T-helper 2 cell treated with Interferon-gamma antibody and Interleukin-4, amounts not matched to agents 5 μg/mL and 100 μg/mL, for 36 hours (primary cell): ENCODE measurements at regions not wholly inside any gene's neighbourhood (a gene's known extent, or its start where the extent isn't known, plus 50 kb on each side); places are given as distances from the start of the nearest gene placed in this dataset.

Source experiments
- DNase-seq: peaks from one replicate; pipeline ENCODE4 v3.0.0; 2021; ENCODE audit warnings: low spot score
- H3K27ac Mint-ChIP-seq: one replicate; pipeline ENCODE4 v1.8.0; 2021; ENCODE audit warnings: mild to moderate bottlenecking, mixed read lengths
- H3K27me3 Mint-ChIP-seq: one replicate; pipeline ENCODE4 v1.8.0; 2021; ENCODE audit warnings: low read depth, mixed read lengths
- H3K36me3 Mint-ChIP-seq: one replicate; pipeline ENCODE4 v1.8.0; 2021; ENCODE audit warnings: low read depth, mixed read lengths
- H3K4me1 Mint-ChIP-seq: one replicate; pipeline ENCODE4 v1.8.0; 2021; ENCODE audit warnings: low read depth, mixed read lengths
- H3K4me3 Mint-ChIP-seq: one replicate; pipeline ENCODE4 v1.8.0; 2022; ENCODE audit warnings: mild to moderate bottlenecking, moderate library complexity, mixed read lengths
- H3K9me3 Mint-ChIP-seq: one replicate; pipeline ENCODE4 v1.8.0; 2021; ENCODE audit warnings: mixed read lengths

DNA sequence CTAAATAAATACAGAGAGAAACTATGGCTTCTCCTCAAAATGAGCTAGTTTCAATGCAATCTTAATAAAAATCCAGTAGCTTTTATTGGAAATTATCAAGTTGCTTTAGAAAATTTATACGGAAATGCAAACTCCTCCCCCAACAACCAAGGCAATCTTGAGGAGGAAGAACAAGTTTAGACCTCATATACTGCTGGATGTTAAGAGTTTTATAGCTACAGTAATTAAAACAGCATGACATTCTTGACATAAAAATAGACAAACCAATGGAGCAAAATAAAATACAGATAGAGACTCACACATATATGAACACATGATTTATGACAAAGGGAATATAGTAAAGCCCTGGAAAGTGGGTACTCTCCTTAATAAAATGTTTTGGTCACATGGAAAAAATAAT, 368.7 kb downstream of the C12orf75 start:
- H3K9me3 Mint-ChIP-seq, result no peaks in the 10 kb centered on the region
- no peak overlapping the region for H3K27ac Mint-ChIP-seq
- H3K27me3 Mint-ChIP-seq, result peaks cover 3% of the 10 kb centered on the region
- no peaks in the 10 kb centered on the region for H3K4me1 Mint-ChIP-seq
- H3K4me3 Mint-ChIP-seq, result no peak overlapping the region
- H3K36me3 Mint-ChIP-seq, result no peaks in the 10 kb centered on the region
- no peak for DNase-seq

DNA sequence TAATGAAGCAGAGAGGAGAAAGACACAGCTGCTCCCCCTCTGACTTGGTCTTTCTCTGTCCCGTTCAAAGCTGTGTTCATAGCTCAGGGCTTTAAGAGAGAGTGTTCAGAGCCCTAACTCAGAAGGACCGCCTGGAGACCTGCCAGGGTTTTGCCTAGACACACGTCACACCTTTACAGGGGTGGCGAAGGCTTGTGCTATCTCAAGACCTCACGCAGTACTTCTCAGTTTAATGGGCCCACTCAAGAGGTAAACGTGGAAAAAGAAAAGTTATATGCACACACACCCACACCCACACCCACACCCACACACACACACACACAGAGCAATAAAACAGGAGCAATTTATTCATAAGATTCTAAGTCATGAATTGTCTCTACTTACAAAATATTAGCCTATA, 374.3 kb downstream of the C12orf75 start:
- no peak overlapping the region for H3K4me3 Mint-ChIP-seq
- H3K27ac Mint-ChIP-seq, result no peak overlapping the region
- no peak for DNase-seq
- H3K27me3 Mint-ChIP-seq, result peaks cover 3% of the 10 kb centered on the region
- H3K9me3 Mint-ChIP-seq, result no peaks in the 10 kb centered on the region
- no peaks in the 10 kb centered on the region for H3K36me3 Mint-ChIP-seq
- no peaks in the 10 kb centered on the region for H3K4me1 Mint-ChIP-seq

DNA sequence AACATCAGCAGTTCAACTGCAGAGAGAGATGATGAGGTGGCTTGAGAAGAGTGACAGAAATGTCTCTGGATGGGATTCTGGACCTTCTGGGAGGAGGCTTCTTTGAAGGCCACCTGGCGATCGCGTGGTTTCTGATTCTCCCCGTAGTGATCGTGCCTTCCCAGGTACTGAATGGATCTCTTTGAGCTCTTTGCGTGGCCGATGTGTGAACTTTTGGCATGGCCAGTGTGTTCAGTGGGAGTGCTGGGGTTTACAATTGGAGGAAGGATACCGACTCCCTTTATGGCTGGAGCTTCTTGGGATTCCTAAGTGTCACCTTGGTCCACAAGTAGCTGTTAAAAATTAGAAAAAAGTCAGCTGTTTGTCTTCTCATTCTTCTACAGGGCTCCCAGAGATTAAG, 374.7 kb downstream of the C12orf75 start:
- Mint-ChIP-seq H3K4me1 (no peaks in the 10 kb centered on the region), H3K9me3 (no peaks in the 10 kb centered on the region), H3K27me3 (peaks cover 3% of the 10 kb centered on the region), H3K4me3 (no peak overlapping the region), H3K27ac (no peak overlapping the region), H3K36me3 (no peaks in the 10 kb centered on the region)
- DNase-seq, result no peak

DNA sequence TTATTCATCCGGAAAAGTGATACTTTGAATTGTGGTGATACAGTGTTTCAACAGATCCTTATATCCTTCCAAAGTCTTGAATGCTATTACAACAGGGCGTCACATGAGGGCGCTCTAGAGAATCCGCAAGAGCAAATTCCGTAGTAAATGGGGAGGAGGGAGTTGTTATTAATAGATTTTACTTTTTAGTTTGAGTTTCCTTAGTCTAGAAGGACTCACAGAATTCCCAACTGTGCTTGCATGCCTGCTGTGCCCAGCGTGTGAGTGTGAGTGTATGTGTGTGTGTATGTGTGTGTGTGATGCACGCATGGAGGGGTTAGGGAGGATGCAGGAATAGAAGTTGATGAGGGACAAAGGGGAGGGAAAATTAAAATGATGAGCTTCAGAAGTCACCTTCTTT, 375.3 kb downstream of the C12orf75 start:
- Mint-ChIP-seq H3K4me3 (no peak overlapping the region), H3K27me3 (no peaks in the 10 kb centered on the region), H3K4me1 (no peaks in the 10 kb centered on the region), H3K36me3 (no peaks in the 10 kb centered on the region), H3K9me3 (no peaks in the 10 kb centered on the region), H3K27ac (no peak overlapping the region)
- DNase-seq, result no peak

DNA sequence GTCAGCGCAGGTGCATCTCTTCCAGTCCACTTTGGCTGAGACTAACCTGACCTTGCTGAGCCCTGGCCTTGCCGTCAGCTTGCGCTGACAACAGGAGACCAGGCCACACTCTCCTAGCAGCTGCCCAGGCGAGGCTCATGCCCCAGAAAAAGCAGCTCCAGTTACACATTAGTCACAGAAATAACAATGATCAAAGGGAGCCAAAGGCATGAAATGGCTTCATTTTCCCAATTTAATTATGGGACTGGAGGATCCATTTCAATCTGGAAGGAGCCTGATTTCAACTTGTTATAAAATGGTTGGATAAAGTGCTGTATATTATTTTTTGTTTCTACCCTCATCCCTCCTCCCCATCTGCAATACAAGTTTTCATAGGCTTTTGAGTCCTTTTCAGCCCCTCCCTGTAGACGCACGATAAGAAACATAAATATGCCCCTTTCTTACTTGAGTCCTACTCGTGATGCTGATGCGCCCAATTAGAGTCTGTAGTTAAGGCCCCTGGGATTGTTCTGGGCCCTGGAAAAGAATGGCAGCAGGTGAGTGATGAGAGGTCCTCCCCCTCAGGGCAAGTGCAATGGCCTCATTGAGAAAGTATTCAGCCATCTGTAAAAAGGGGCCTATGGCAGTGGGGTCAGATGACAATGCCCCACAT, 376.0 kb downstream of the C12orf75 start:
- Mint-ChIP-seq H3K4me3 (no peak overlapping the region), H3K4me1 (no peaks in the 10 kb centered on the region), H3K36me3 (no peaks in the 10 kb centered on the region), H3K27ac (no peak overlapping the region), H3K27me3 (no peaks in the 10 kb centered on the region), H3K9me3 (no peaks in the 10 kb centered on the region)
- no peak for DNase-seq

DNA sequence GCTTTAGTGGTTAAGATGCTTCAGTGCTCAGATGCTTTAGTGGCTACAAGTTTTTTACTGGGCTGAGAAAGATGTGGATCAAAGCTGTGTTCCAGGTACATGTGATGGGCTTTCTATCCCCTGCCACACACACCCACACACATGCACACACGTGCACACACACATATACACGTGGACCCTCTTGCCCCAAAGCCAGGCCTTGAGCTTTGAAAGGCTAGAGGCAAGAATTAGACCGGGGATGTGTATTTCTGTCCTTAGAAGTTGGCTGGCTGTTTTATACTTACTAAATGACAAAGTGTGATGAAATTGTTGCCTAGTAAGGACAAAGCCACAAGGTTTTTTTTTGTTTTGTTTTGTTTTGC, 376.5 kb downstream of the C12orf75 start:
- H3K4me3 Mint-ChIP-seq, result no peak overlapping the region
- no peaks in the 10 kb centered on the region for H3K9me3 Mint-ChIP-seq
- H3K36me3 Mint-ChIP-seq, result no peaks in the 10 kb centered on the region
- DNase-seq, result no peak
- no peak overlapping the region for H3K27ac Mint-ChIP-seq
- H3K4me1 Mint-ChIP-seq, result no peaks in the 10 kb centered on the region
- no peaks in the 10 kb centered on the region for H3K27me3 Mint-ChIP-seq

DNA sequence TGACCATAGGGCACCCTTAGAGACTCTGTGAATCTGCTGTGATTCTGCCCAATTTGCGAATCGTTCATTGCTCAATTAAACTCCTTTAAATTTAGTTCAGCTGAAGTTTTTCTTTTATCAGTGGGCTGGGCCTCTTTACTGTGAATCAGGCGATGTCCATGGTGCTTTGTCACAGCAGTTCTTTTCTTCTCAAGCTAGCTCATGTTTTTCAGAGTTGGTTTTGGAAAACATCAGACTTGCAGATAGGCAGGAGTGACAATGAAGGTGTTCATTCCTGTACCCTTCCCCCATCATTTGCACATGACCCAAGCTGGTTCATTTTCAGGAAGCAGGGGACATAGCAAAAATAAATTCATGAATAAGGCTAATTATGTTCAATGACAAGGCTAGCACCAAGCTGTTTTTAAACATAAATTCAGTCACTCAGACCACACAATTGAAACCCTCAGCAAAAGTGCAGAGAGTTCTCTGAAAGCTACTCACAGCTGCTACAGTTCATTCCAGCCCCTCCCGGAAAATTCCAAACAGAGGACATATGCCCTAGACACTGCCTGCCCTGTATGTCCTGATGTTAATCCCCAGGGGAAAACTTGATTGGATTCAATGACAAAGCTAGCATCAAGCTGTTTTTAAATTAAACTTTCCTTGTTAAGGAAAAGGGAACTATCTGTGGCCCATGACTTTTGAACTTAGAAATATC, 383.3 kb downstream of the C12orf75 start:
- Mint-ChIP-seq H3K4me3 (no peak overlapping the region), H3K27me3 (peaks cover 2% of the 10 kb centered on the region)

DNA sequence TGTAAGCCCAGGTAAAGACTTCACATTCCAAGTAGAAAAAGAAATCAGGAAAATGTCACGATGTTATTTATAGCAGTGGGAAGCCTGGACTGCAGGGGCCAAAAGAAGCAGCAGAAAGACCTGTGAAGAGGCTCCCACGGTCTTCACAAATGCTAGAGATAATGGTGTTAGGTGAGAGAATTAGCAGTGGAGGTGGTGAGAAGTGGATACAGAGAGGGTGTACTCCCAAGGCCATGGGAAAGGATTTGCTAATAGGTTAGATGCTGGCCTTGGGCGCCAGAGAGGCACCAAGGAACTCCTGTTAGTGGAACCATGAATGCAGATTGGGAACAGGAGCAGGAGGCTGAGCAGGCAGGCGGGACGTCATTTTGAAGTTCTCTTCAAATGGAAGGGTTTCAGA, 386.1 kb downstream of the C12orf75 start:
- H3K27ac Mint-ChIP-seq, result no peak overlapping the region
- peaks cover 2% of the 10 kb centered on the region for H3K27me3 Mint-ChIP-seq
- no peak for DNase-seq
- no peaks in the 10 kb centered on the region for H3K4me1 Mint-ChIP-seq
- no peak overlapping the region for H3K4me3 Mint-ChIP-seq
- no peaks in the 10 kb centered on the region for H3K36me3 Mint-ChIP-seq
- no peaks in the 10 kb centered on the region for H3K9me3 Mint-ChIP-seq

More for the DNA sequence above, 383.3 kb downstream of the C12orf75 start:
- Mint-ChIP-seq H3K4me1 (no peaks in the 10 kb centered on the region), H3K27ac (no peak overlapping the region), H3K36me3 (no peaks in the 10 kb centered on the region), H3K9me3 (no peaks in the 10 kb centered on the region)
- no peak for DNase-seq

DNA sequence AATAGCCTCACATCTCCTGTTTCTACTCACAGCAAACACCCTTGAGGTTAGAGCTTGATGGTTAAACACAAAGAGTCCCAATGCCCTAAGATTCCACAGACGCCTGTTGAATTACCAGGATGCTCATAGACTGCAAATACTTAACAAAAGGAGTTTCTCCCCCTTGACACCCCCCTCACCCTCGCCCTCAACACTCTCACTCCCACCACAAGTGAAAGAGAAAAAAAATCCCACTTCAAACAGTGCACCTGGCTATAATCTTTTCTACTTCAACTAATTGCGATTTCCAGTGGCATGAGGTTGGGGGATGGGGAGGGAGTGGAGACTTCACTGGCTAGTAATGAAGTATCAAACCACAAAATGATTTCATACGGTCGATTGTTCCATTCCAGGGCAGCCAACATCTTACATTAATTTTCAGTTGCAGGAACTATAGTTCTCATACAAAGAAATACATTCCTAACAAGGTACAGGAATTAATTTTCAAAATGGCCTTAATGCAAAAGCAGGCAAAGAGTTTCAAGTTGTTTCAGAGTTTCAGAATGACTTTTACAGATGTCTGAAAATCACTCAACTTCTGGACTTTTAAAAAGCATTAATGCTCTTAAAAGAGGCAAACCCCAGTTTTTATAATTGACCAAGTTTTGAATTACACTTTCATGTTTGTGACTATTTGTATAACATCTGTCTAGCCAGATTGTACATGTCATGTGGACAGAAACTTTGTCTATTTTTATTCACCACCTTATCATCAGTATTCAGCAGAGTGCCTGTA, 390.7 kb downstream of the C12orf75 start:
- no peak for DNase-seq
- Mint-ChIP-seq H3K4me3 (no peak overlapping the region), H3K9me3 (no peaks in the 10 kb centered on the region), H3K36me3 (no peaks in the 10 kb centered on the region), H3K27ac (no peak overlapping the region), H3K4me1 (no peaks in the 10 kb centered on the region), H3K27me3 (peaks cover 3% of the 10 kb centered on the region)

DNA sequence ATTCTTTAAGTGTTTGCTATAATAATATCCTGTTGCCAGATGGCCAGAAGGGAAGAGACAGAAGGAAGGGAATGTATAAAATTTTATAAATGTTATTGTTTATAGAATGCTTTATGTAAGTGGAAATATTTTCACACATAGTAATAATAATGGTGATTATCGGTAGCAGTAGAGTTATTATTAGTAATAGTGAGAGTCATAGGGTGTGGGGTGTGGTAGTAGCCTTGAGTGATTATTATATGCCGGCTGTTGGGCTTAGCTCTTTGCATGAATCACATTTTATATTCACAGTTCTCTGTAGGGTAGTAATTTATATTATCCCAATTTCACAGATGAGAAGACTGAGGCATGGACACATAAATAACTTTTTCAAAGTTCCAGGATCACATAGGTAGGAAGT, 391.4 kb downstream of the C12orf75 start:
- no peak overlapping the region for H3K4me3 Mint-ChIP-seq

DNA sequence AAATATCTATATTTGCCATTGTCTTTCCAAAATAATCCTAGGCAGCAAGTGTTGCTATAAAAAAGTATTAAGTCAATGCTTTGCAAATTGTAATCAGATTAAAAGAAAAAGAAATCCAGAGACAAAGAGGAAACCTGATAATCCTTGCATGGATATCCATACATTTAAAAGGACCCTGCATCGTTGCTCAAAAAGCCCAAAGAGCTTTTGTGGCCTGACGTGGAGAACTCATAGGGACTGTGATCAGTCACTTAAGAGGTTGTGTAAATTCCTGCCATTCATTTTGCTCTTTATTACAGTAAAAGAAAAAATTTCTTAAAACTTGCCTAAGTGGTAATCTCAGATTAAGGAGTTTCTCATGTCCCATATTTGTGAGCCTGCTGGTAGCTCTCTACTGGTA, 392.6 kb downstream of the C12orf75 start:
- no peak for DNase-seq
- peaks cover 2% of the 10 kb centered on the region for H3K27me3 Mint-ChIP-seq
- H3K4me3 Mint-ChIP-seq, result no peak overlapping the region
- no peak overlapping the region for H3K27ac Mint-ChIP-seq
- no peaks in the 10 kb centered on the region for H3K36me3 Mint-ChIP-seq
- H3K4me1 Mint-ChIP-seq, result no peaks in the 10 kb centered on the region
- no peaks in the 10 kb centered on the region for H3K9me3 Mint-ChIP-seq

More for the DNA sequence above, 391.4 kb downstream of the C12orf75 start:
- DNase-seq, result no peak
- no peaks in the 10 kb centered on the region for H3K9me3 Mint-ChIP-seq
- no peaks in the 10 kb centered on the region for H3K36me3 Mint-ChIP-seq
- H3K27ac Mint-ChIP-seq, result no peak overlapping the region
- H3K4me1 Mint-ChIP-seq, result no peaks in the 10 kb centered on the region
- peaks cover 3% of the 10 kb centered on the region for H3K27me3 Mint-ChIP-seq

DNA sequence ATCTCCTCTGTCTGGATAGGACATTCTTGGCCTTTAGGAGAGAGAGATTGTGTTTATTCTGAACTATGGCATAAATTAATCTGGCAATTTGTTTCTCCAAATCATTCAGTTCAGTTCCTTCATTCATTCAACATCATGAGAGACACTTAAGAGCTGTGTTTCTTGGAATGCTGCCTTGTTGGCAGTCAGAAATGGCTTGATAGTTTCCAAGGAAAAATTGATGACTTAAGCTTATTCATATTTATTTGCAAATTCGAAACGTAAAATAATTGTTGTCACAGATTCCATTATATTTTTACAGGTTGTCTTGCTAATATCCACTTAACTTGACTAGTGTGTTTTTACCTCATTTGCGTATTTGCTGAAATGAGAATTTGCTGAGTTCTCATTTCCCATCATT, 393.0 kb downstream of the C12orf75 start:
- no peak overlapping the region for H3K4me3 Mint-ChIP-seq
- H3K27me3 Mint-ChIP-seq, result peaks cover 2% of the 10 kb centered on the region
- no peak for DNase-seq
- H3K36me3 Mint-ChIP-seq, result no peaks in the 10 kb centered on the region
- H3K27ac Mint-ChIP-seq, result no peak overlapping the region
- no peaks in the 10 kb centered on the region for H3K4me1 Mint-ChIP-seq
- H3K9me3 Mint-ChIP-seq, result no peaks in the 10 kb centered on the region

DNA sequence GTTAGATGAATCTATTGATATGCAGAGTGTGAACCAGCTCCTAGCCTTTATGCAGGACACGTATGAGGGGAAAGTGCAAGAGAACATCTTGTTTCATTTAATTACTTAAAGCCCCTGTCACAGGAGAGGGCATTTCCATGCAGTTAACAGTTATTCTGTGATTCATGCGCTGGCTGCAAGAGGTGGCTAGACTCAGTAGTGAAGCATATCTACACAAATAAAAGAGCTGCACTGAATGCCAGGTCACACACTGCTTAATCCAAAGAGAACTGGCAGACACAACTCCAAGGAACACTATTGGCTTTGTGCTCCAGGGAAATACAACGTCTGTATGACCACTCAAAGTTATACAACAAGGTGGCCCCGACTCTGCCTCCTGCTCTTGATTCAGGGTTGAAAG, 394.1 kb downstream of the C12orf75 start:
- Mint-ChIP-seq H3K9me3 (no peaks in the 10 kb centered on the region), H3K4me1 (no peaks in the 10 kb centered on the region), H3K4me3 (no peak overlapping the region), H3K27me3 (peaks cover 4% of the 10 kb centered on the region), H3K36me3 (no peaks in the 10 kb centered on the region), H3K27ac (no peak overlapping the region)
- DNase-seq, result no peak

DNA sequence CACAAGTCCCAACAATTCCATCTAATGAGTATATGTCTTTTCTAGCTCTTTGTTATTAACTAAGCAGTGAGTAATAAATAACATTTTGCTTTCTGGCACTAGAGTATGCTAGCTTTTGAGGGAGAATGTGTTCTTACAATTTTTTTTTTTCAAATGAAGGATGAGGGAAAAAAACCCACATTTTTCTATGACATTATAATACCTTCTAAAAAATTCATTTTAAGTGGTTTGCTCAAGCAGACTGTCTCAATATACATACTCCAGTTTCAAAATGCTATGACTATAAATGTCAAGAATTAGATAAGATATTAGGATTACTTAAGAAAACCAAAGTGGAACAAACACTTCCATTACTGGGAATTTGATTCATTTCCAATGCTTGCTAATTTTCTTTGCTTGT, 394.6 kb downstream of the C12orf75 start:
- no peaks in the 10 kb centered on the region for H3K4me1 Mint-ChIP-seq
- DNase-seq, result no peak
- H3K4me3 Mint-ChIP-seq, result no peak overlapping the region

More for the DNA sequence above, 394.6 kb downstream of the C12orf75 start:
- no peak overlapping the region for H3K27ac Mint-ChIP-seq
- H3K36me3 Mint-ChIP-seq, result no peaks in the 10 kb centered on the region
- H3K27me3 Mint-ChIP-seq, result peaks cover 4% of the 10 kb centered on the region
- H3K9me3 Mint-ChIP-seq, result no peaks in the 10 kb centered on the region
